ENCODE measurements at regions not wholly inside any gene's neighbourhood (a gene's known extent, or its start where the extent isn't known, plus 50 kb on each side); places are given as distances from the start of the nearest gene placed in this dataset.

- H3K4me3 Mint-ChIP-seq: no peak overlapping the region
- H3K27ac Mint-ChIP-seq: no peak overlapping the region
- POLR2A ChIA-PET: no interaction called here
- peaks cover 56% of the 10 kb centered on the region for H3K27me3 Mint-ChIP-seq (ENCODE audit: low read depth)
- ATAC-seq (no peak), DNase-seq (ENCODE audit: low spot score) (no peak)
- H3K4me1 Mint-ChIP-seq: no peaks in the 10 kb centered on the region
- CTCF ChIA-PET: no interaction called here
- TF ChIP-seq NFATC4 (CRISPR knock-in tag; IDR thresholded peaks at IDR 0.05) (no peak), FOXJ3 (CRISPR knock-in tag; IDR thresholded peaks at IDR 0.05; ENCODE audit: borderline replicate concordance) (no peak), ZNF138 (CRISPR knock-in tag; conservative IDR thresholded peaks at IDR 0.05) (no peak), FOXP4 (CRISPR knock-in tag; IDR thresholded peaks at IDR 0.05) (no peak), ATF3 (CRISPR knock-in tag; conservative IDR thresholded peaks at IDR 0.05) (no peak), ZNF671 (CRISPR knock-in tag; IDR thresholded peaks at IDR 0.05) (no peak), AFF4 (CRISPR knock-in tag; IDR thresholded peaks at IDR 0.05; ENCODE audit: borderline replicate concordance) (no peak), SOX15 (CRISPR knock-in tag; IDR thresholded peaks at IDR 0.05) (no peak), ZNF423 (CRISPR knock-in tag; IDR thresholded peaks at IDR 0.05) (no peak), ETV6 (CRISPR knock-in tag; IDR thresholded peaks at IDR 0.05) (no peak), HMGA2 (CRISPR knock-in tag; IDR thresholded peaks at IDR 0.05) (no peak), TP53 (CRISPR knock-in tag; IDR thresholded peaks at IDR 0.05) (no peak), USF1 (CRISPR knock-in tag; IDR thresholded peaks at IDR 0.05) (no peak), PRRX2 (CRISPR knock-in tag; IDR thresholded peaks at IDR 0.05) (no peak), CBFB (CRISPR knock-in tag; IDR thresholded peaks at IDR 0.05; ENCODE audit: low read depth) (no peak), AR (CRISPR knock-in tag; IDR thresholded peaks at IDR 0.05) (no peak), ATF6 (CRISPR knock-in tag; IDR thresholded peaks at IDR 0.05) (no peak)
- peaks cover 25% of the 10 kb centered on the region for H3K36me3 Mint-ChIP-seq
- peaks cover 46% of the 10 kb centered on the region for H3K9me3 Mint-ChIP-seq
These were observed 201.0 kb downstream of the GXYLT1 start for GRCh38 chr12:41943671-41944070.

All from WTC11 (cell line).